GM21619 (cell line): ENCODE measurements at regions not wholly inside any gene's neighbourhood (a gene's known extent, or its start where the extent isn't known, plus 50 kb on each side); places are given as distances from the start of the nearest gene placed in this dataset.
"Not testable (repeated sequence)": the region's sequence is repeated elsewhere in the genome, so short reads cannot be mapped to it uniquely, and the experiment has no call there.

Experiments
- ATAC-seq: cut with Tn5 transposase; IDR thresholded peaks from one replicate; pipeline ENCODE4 v1.9.1; 2021; ENCODE audit not compliant: unreplicated experiment

DNA sequence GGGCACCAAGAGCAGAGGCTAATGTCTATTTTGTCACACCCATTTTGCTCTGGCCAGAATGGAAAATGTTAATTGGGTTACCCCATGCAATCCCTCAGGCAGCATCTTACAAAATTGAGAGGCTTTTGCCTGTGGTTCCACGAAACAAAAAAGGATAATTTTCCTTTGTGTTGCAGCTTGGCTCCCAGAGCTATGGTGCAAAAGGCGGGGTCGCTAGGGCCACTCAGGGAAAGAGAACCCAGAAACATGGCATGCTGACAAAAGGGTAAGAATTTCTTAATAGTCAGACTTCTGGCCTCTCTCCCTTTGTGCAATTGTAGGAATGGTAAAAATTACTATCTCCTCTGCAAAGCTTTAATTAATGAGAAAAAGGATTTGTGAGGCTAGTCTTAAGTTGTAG is 119.6 kb upstream of the BANK1 start:
- no peak for ATAC-seq

DNA sequence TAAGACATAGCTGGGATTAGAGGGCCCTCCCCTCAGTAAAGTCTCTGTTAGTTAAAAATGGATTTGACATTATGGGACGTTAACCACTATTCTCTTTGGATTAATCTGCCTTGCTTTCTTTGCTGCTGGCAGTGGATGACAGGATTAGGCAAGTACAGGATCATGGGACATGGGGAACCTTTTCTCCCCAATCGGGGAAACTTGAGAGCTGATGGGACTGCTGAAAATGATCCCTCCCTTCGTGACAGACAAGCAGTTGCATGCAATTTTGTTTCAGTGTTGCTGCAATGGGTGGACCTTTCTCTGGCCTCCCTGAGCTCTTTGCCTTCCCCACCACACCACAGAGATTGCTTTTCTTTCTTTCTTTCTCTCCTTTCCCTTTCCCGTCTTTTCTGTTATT is 120.2 kb upstream of the BANK1 start:
- ATAC-seq = no peak

DNA sequence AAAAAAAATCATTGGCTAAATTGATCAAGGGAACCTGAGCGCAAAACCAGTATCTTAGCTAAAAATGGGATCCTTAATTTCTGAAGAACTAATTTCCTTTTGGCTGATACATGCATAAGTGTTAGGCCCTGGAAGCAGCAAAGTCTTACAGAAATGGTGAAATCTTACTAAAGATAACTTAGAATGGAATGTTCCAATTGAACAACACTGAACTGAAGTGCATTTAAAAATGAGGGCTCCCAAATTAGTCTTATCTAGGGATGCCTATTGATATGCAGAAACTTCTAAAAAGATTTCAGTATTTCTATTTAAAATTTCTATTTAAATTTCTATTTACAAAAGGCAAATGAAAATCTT is 120.7 kb upstream of the BANK1 start:
- ATAC-seq = no peak

DNA sequence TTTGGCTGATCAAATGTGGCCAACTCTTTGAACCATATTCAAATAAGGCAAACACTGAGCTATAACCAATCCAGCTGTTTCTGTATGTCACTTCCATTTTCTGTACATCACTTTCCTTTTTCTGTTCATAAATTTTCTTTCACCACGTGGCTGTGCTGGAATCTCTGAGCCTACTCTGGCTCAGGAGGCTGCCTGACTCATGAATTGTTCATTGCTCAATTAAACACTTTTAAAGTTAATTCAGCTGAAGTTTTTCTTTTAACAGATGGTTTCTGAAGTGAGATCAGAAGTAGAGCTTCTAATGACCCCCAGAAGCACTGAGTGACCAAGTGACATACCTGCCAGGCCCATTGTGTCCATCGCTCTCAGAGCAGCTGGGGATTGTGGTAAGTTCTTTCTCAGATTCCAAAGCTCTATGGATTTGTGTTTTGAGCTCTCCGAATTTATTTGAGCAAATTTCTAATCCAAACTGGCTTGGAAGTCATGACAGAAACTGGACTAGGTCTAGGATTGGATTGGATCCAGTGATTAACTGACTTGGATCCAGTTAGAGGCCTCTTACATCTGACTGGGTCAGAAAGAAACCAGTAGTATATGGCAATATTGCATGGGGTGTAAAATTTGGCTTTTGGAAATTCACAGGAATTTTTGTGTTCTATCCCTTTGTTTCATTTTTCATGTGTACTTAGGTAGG is 121.2 kb upstream of the BANK1 start:
- no peak for ATAC-seq

DNA sequence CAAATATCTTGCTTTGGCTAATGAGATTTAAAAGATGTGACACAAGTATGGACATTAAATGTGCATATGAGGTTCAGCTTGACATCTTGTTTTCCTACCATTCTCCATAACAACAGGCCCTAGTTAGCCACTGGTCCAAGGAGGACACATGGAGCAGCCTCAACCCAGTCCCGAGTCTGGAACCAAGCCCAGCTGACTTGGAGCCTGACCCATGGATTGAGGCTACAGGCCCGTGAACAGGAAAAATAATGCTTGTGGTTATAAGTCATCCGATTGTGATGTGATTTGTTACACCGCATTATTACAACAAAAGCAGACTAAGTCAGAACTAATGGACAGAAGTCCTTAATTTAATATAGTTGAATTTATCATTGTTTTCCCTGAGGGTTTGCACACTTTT is 123.2 kb upstream of the BANK1 start:
- ATAC-seq = no peak

DNA sequence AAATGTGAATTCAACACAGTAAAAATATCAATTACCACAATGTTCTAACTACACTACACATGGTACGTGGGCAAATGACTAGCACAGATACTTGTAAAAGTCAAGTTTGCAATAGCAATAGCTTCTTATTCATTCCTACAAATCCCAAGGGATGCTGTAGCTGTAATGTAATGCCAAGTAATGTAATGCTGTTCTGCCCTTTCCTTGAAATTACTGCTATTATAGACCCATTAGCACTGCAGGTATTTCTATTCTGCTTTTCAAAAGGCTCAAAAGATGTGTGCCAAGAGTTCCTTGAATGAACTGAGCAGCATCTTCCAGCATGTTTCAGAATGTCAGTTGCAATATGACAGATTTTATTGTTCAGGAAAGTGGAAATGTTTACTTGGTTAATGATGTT is 129.9 kb upstream of the BANK1 start:
- no peak for ATAC-seq

- no peak for ATAC-seq
Measured at GRCh38 chr4:101655857-101656256, 134.7 kb upstream of the BANK1 start.

DNA sequence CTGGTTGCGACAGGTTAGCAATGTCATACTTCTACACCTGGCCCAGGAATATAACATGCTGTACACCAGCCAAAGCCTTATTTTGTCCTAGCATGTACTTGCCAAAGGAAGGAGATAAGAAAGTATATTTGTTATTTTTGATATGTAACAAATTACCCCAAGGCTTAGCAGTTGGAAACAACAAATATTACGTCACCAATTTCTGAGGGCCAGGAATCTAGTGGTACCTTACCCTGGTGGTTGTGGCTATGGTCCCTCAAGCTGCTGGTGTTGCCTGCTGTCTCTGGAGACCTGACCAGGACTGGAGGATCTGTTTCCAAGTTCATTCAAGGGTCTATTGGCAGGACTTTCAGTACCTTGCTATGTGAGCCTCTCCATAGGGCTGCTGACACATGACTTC is 135.5 kb upstream of the BANK1 start:
- no peak for ATAC-seq

DNA sequence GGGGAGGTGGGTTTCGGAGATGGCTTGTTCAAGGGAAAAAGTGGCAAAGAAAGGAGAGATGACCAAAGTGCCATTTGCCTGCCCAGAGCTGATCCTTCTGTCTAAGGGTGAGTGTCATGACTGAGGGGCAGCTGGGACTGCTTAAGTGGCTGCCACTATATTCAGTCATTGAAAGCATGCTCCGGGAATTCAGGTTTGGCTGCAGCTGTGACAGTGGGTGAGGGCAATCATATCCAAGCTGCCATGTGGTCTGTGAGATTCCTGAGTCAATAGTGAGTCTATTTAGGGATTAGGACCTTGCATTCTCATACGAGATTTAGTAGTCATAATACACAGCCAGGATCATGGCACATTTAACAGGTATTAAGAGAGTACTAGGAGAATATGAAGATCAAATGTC is 138.8 kb upstream of the BANK1 start:
- ATAC-seq = no peak

DNA sequence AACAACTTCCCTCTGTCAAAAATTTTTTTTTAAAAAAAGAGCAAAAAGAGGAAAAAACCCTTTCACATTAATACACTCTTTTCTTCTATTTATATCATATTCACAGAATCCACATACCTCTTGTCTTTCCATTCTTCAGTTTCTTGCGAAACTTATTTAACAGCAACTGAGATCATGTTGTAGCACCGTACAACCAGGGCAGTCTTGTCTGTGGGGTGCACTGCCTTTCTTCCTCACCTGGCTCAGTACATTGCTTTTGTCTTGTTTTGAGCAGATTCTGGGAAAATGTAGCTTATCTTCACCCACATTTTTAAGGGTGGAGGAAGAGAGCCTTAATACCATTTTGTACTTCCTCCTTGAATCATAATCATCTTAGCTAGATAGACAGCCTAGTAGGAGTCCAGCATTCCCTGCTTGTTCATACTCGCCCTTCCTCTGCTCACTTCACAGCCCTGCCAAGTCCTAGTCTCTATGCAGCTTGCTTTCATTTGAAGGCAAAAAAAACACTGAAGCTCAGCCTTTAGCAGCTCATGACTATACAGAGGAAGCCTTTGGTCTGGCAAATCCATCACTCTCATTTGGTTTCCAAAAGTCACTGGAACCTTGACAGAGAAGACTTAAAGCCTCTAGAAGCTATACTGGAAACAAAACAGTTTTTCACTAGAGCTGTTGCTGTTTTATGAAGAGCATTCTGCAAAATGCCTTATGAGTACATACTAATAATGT is 140.6 kb upstream of the BANK1 start:
- ATAC-seq = no peak

DNA sequence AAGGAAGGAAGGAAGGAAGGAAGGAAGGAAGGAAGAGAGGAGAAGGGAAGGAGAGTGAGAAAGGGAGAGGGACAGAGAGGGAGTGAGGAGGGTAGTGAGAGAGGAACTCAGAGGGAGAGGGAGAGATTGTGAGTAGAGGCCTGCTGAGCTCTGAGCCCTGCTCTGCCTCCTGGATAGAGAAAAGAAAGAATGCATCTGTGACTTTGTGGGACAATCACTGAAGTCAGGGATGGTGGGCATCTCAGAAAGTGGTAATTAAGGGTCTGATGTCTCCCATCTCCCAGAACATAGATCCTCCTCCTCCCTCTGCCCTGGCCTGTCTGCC is 142.9 kb upstream of the BANK1 start:
- ATAC-seq = no peak

DNA sequence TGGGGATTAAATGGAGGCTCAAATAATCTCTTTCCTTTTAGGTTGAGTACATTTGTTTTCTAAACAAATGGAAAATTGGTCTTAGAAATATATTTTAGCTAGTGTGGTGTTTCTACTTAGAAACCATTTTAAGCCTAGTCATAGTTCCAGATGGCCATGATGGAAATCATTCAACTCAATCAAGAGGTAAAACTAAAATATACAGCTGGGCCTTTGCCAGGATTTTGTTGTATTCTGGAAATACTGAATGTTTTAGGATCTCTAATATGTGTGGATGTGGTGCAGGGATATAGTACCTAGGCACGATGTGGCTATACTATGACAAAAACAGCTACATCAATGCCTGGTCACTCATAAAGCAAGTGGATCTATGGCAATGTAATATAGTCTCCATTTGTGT is 146.0 kb upstream of the BANK1 start:
- no peak for ATAC-seq

GRCh38 chr4:101643186-101643837 is 147.2 kb upstream of the BANK1 start:
- no peak for ATAC-seq

GRCh38 chr4:101632766-101633165 is 157.8 kb upstream of the BANK1 start:
- not testable (repeated sequence) for ATAC-seq

DNA sequence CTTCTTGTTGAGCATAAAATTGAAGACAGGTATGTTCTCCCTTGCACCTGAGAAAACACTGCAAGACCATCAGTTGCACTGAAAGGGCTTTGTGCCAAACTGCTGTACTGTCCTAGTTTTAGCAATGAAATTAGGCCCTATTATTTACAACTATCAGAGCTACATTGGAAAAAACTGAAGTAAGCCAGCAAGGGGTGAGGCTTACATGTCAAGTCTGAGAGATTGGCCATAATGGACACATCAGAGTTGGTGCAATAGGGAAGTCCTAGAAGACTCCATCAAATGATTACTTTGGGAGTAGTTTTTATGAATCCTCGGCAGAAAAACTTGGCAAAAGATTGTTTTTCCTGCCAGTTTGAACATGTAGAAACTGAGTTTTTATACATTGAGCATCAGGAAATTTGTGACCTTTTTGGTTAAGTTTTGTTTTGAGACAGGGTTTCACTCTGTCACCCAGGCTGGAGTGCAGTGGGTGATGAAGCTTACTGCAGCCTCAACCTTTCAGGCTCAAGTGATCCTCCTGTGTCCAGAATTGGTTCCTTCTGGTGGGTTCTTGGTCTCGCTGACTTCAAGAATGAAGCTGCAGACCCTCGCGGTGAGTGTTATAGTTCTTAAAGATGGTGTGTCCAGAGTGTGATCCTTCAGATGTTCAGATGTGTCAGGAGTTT is 160.1 kb upstream of the BANK1 start:
- ATAC-seq = no peak

GRCh38 chr4:101621120-101621519 is 169.4 kb upstream of the BANK1 start:
- no peak for ATAC-seq

- no peak for ATAC-seq
Measured at GRCh38 chr4:101615652-101616051, 174.9 kb upstream of the BANK1 start.

DNA sequence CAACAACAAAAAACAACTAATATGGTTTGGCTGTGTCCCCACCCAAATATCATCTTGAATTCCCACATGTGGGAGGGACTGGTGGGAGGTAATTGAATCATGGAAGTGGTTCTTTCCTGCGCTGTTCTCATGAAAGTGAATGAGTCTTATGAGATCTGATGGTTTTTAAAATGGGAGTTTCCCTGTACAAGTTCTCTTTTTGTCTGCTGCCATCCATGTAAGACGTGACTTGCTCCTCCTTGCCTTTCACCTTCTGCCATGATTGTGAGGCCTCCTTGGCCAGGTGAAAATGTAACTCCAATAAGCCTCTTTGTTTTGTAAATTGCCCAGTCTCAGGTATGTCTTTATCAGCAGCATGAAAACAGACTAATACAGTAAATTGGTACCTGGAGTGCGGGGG is 183.5 kb upstream of the BANK1 start:
- ATAC-seq = not testable (repeated sequence)

GRCh38 chr4:101604976-101605375 is 185.6 kb upstream of the BANK1 start:
- no peak for ATAC-seq

DNA sequence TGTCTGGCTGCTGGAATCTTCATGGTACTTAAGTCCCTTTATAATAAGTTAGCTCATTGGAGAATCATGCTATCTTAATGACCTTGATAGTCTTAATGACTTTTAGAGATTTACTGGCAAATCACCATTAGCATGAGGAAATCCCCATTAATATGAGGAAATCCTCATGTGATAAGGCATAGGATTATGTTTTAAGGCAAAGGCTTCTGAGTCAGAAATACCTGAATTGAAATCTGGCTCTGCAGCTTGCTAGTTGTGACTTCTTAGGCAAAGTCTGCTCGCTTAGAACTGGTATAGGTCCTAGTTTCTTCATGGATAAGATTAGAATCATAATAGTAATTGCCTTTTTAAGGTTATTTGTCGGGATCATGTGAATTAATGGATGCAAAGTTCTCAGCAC is 190.2 kb upstream of the BANK1 start:
- no peak for ATAC-seq

DNA sequence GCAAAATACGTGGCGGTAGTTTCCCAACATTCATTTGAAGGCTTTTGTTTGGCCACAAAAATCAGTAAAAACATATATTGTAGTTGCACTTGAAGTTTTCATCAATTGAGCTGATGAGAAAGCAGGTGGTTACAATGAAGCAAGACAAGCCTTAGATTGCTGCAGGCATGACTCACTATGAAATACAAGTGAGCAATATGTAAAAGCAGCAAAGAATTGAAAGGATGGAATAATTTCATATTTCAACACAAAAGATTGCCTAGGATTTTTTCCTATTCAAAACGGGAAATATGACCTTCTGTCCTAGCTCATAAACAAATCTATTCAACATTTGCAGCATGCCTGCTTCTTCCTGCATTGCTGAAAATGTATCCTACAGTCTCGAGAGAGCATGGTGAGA is 190.9 kb upstream of the BANK1 start:
- ATAC-seq = no peak
